ENCODE measurements at regions not wholly inside any gene's neighbourhood (a gene's known extent, or its start where the extent isn't known, plus 50 kb on each side); places are given as distances from the start of the nearest gene placed in this dataset.

DNA sequence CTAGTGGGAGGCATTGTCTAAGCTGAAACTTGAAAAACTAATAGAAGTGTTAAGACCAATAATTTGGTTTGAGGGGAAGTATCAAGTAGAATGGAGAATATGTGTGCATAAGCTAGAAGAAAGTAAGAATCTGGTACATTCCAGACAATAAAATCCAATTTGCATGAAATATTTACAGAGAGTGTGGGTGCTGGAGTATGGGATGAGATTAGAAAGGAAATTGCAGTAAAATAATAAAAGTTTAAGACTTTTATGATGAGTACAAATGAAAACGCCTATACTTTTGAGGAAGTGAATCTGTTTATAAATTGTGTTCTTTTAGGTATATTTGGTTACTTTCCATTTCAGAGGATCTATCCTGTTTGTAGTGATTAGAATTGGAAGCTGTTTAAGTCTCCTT is 165.4 kb upstream of the TNC start:
- H3K4me3 ChIP-seq (ENCODE audit: low read length): no peak overlapping the region
- H3K9me3 ChIP-seq (ENCODE audit: low read length): no peaks in the 10 kb centered on the region
- H3K27me3 ChIP-seq (ENCODE audit: insufficient read depth, low read length): no peaks in the 10 kb centered on the region
- no peak overlapping the region for H2AFZ ChIP-seq (ENCODE audit: low read depth, low read length)
- H3K4me1 ChIP-seq (ENCODE audit: insufficient read depth, low read length): no peaks in the 10 kb centered on the region
- no peaks in the 10 kb centered on the region for H3K36me3 ChIP-seq (ENCODE audit: insufficient read depth, low read length)

DNA sequence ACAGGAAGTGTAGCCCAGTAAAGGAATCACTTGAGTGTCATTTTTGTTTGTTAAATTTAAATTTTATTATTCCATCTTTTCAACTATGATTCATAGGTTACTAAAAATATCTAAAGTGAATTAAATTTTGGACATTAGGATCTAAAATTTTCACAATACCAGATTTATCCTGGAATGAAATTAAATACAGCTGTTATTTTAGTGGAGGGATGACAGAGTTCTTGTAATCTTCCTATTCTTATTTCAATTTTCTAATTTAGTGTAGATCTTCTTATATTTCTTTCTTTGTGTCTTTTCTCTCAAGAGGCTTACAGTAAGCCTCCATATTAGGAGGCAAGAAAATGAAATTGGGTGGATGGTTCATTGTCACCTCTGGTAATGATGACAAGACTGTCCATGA is 167.9 kb upstream of the TNC start:
- no peaks in the 10 kb centered on the region for H3K27me3 ChIP-seq (ENCODE audit: insufficient read depth, low read length)
- no peak overlapping the region for H2AFZ ChIP-seq (ENCODE audit: low read depth, low read length)
- H3K36me3 ChIP-seq (ENCODE audit: insufficient read depth, low read length): no peaks in the 10 kb centered on the region
- no peaks in the 10 kb centered on the region for H3K4me1 ChIP-seq (ENCODE audit: insufficient read depth, low read length)
- H3K4me3 ChIP-seq (ENCODE audit: low read length): no peak overlapping the region
- H3K9me3 ChIP-seq (ENCODE audit: low read length): no peaks in the 10 kb centered on the region

DNA sequence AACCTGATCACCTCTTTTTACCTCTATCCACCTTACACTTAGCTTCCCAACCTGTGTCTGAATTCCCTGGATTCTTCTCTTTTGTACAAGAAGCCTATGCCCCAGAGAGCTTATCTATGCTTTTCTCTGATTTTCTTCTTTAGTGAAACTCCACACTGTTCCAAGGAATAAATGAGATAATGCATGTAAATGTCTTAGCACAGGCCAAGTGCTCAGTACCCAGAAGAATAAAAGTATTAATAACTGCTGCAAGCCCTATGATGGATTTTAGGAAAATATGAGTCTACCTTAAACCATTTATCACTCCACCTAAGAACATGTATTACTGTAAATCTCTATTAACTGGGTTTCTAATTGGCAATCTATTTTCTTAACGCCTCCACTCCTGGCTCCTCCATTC is 168.5 kb upstream of the TNC start:
- Histone ChIP-seq H2AFZ (ENCODE audit: low read depth, low read length) (no peak overlapping the region), H3K36me3 (ENCODE audit: insufficient read depth, low read length) (no peaks in the 10 kb centered on the region), H3K27me3 (ENCODE audit: insufficient read depth, low read length) (no peaks in the 10 kb centered on the region), H3K4me1 (ENCODE audit: insufficient read depth, low read length) (peaks cover 1% of the 10 kb centered on the region), H3K9me3 (ENCODE audit: low read length) (no peaks in the 10 kb centered on the region), H3K4me3 (ENCODE audit: low read length) (no peak overlapping the region)

DNA sequence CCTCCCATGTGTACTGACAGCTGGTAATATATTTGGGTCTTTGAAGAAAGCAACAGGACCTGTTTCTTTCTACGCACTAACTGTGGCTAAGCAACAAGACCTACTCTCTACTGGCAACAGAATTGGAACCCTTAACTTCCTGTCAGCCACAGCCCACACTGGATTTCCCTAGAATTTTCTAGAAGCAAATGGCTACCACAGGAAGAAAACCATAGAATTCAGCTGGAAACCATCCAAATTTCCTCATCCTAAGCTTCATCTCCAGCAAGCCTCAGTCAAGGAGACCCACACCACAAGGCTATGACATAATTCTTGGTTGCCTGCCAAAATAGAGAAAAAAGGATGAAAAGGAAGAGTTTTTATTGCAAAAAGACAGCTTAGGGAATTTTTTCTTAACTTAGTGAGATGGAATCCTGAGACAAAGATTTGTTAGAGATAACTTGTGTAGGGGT is 171.8 kb upstream of the TNC start:
- H3K9me3 ChIP-seq (ENCODE audit: low read length): no peaks in the 10 kb centered on the region
- H3K4me1 ChIP-seq (ENCODE audit: insufficient read depth, low read length): peaks cover 14% of the 10 kb centered on the region
- no peaks in the 10 kb centered on the region for H3K36me3 ChIP-seq (ENCODE audit: insufficient read depth, low read length)
- H3K4me3 ChIP-seq (ENCODE audit: low read length): no peak overlapping the region
- no peaks in the 10 kb centered on the region for H3K27me3 ChIP-seq (ENCODE audit: insufficient read depth, low read length)
- no peak overlapping the region for H2AFZ ChIP-seq (ENCODE audit: low read depth, low read length)

DNA sequence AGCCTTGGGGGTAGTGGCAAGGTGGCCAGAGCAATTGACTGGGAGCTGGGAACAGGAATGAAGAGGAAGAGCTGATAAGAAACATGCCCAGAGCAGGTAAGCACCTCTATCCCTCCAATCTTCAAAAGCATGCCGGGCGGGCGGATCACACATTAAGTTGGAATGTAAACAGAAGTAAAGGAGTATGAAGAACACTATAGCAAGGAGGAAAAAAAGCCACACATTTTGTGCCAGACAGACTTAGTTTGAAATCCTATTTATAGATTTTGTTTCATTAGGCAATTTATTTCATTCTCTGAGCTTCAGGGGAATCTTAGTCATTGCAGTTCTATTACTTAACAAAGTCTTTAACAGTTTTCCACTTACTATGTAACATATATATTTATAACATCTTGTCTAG is 173.9 kb upstream of the TNC start:
- H3K9me3 ChIP-seq (ENCODE audit: low read length): no peaks in the 10 kb centered on the region
- H3K27me3 ChIP-seq (ENCODE audit: insufficient read depth, low read length): no peaks in the 10 kb centered on the region
- no peak overlapping the region for H2AFZ ChIP-seq (ENCODE audit: low read depth, low read length)
- peaks cover 14% of the 10 kb centered on the region for H3K4me1 ChIP-seq (ENCODE audit: insufficient read depth, low read length)
- H3K4me3 ChIP-seq (ENCODE audit: low read length): no peak overlapping the region
- H3K36me3 ChIP-seq (ENCODE audit: insufficient read depth, low read length): no peaks in the 10 kb centered on the region

DNA sequence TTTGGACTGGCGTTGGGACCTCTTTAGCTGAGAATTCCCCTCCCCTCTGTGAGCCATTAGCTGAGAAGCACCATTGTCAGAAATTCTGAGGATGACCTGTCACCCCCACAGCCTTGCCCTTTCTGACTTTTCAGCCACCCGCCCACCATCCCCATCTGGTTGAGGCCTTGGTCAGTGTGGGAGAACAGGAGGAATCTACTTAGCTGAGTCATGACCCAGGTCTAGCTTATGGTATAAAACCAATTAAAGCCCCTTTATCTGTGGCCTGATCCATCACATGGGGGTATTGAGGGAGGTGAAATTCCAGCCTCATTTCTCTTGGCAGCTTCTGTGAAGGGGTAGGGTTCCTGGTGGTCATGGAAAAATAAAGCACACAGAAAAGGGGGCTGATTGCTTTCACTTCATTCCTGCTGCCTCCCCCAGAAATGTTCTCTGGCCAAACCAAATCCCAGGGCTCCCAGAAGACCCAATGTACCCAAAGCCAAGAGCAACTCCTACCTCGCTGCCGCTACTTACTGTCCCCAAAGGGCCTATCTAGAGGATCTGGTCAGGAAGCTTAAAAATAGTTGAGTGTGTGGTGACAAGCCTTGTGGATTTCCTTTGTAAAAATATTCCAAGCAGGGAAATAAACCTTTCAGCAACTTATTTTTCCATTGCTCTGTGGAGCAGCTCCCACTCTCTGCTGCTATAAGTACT is 174.8 kb upstream of the TNC start:
- H3K4me3 ChIP-seq (ENCODE audit: low read length): no peak overlapping the region
- H2AFZ ChIP-seq (ENCODE audit: low read depth, low read length): no peak overlapping the region
- H3K27me3 ChIP-seq (ENCODE audit: insufficient read depth, low read length): no peaks in the 10 kb centered on the region
- H3K9me3 ChIP-seq (ENCODE audit: low read length): no peaks in the 10 kb centered on the region
- H3K4me1 ChIP-seq (ENCODE audit: insufficient read depth, low read length): peaks cover 14% of the 10 kb centered on the region
- H3K36me3 ChIP-seq (ENCODE audit: insufficient read depth, low read length): no peaks in the 10 kb centered on the region

DNA sequence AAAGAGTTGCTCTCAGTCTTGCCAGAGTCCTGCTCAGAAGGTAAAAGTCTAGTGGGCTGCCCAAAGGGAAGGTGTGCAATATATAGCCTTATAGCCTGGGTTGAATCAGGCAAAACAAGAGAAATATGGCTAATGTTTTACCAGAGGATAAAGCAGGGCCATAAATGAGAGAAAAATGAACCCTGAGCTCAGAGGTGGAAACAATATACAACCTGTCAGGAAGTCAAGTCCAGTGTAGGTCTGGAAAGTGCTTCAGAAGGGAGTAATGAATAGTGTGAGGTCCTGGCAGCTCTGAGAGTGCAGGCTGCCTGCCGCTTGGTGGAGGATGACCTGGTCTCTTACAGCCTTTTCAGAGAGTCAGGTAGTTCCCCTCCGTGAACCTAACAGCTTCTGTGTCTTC is 177.8 kb upstream of the TNC start:
- Histone ChIP-seq H3K4me1 (ENCODE audit: insufficient read depth, low read length) (peaks cover 14% of the 10 kb centered on the region), H3K27me3 (ENCODE audit: insufficient read depth, low read length) (no peaks in the 10 kb centered on the region), H3K36me3 (ENCODE audit: insufficient read depth, low read length) (no peaks in the 10 kb centered on the region), H2AFZ (ENCODE audit: low read depth, low read length) (no peak overlapping the region), H3K9me3 (ENCODE audit: low read length) (no peaks in the 10 kb centered on the region), H3K4me3 (ENCODE audit: low read length) (no peak overlapping the region)

DNA sequence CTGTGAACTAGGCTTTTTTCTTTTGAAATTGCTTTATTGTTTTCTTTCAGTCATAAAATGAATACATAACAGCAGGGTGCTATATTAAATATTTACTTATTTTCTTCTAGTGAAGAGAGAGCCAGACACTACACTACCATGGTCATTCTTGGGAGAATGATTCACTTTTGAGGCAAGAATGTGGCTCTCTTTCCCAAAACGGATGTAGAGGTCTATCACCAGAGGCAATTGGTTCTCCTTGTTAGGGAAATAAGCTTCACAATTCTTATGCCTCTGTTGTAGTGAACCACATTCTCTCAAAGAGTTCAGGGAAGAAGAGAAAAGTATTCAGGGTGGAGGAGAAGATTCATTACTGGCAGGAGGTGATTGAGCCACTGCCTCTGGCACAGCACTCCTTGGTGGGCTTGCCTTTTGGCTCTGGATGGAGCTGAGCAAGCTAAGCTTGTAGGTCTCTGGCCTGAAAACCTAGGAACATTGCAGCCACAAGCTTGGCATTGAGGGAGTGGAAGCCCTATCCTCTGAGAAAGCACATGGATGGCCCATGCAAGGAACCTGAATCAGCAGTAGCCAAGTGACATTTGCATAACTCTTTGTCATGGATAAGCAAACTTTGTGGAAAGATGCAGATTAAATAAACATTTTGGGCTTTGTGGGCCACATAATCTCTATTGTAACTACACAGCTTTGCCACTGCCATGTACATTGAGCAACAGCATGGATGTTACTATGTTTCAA is 179.0 kb upstream of the TNC start:
- H3K36me3 ChIP-seq (ENCODE audit: insufficient read depth, low read length): no peaks in the 10 kb centered on the region
- no peak overlapping the region for H2AFZ ChIP-seq (ENCODE audit: low read depth, low read length)
- peaks cover 8% of the 10 kb centered on the region for H3K4me1 ChIP-seq (ENCODE audit: insufficient read depth, low read length)
- no peak overlapping the region for H3K4me3 ChIP-seq (ENCODE audit: low read length)
- no peaks in the 10 kb centered on the region for H3K27me3 ChIP-seq (ENCODE audit: insufficient read depth, low read length)
- H3K9me3 ChIP-seq (ENCODE audit: low read length): no peaks in the 10 kb centered on the region

DNA sequence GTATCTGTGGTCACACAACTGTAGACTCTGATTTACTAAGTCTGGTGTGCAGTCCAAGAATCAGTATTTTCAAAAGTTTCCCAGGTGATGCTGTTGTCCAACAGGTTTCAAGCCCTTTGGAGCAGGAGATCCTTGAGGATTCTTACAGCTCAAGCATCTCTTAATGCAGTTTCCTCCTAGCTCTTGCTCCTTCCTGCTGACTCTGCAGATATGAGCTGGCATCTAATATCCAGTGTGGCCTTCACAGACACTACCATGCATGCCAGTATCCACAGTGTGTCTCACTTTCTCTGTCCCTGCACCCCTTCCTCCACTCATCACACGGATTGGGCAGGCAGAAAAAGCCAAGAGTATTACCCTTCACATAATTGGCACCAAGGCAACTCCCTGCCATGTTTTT is 182.2 kb upstream of the TNC start:
- H2AFZ ChIP-seq (ENCODE audit: low read depth, low read length): no peak overlapping the region
- H3K27me3 ChIP-seq (ENCODE audit: insufficient read depth, low read length): no peaks in the 10 kb centered on the region
- H3K4me1 ChIP-seq (ENCODE audit: insufficient read depth, low read length): no peaks in the 10 kb centered on the region
- no peaks in the 10 kb centered on the region for H3K9me3 ChIP-seq (ENCODE audit: low read length)
- no peaks in the 10 kb centered on the region for H3K36me3 ChIP-seq (ENCODE audit: insufficient read depth, low read length)
- no peak overlapping the region for H3K4me3 ChIP-seq (ENCODE audit: low read length)

DNA sequence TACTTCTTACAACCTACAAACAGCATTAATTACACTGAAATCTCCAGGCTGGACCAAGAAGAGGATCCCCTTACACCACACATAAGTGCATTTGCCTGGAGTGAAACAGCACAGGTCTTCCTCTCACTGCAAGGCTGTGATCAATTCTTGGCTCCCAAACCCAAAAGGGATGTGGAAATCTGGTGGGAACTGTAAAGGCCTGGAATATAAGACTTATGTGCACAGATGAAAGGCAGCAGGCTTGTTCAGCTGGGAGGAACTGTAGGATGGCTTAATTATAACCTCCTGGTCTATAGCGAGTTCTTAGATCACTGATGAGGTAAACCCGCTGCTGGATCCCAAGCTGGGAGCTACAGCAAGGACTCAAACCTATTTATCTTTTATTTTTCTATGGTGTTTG is 182.9 kb upstream of the TNC start:
- Histone ChIP-seq H3K36me3 (ENCODE audit: insufficient read depth, low read length) (no peaks in the 10 kb centered on the region), H3K9me3 (ENCODE audit: low read length) (no peaks in the 10 kb centered on the region), H2AFZ (ENCODE audit: low read depth, low read length) (no peak overlapping the region), H3K4me3 (ENCODE audit: low read length) (no peak overlapping the region), H3K4me1 (ENCODE audit: insufficient read depth, low read length) (no peaks in the 10 kb centered on the region), H3K27me3 (ENCODE audit: insufficient read depth, low read length) (no peaks in the 10 kb centered on the region)

DNA sequence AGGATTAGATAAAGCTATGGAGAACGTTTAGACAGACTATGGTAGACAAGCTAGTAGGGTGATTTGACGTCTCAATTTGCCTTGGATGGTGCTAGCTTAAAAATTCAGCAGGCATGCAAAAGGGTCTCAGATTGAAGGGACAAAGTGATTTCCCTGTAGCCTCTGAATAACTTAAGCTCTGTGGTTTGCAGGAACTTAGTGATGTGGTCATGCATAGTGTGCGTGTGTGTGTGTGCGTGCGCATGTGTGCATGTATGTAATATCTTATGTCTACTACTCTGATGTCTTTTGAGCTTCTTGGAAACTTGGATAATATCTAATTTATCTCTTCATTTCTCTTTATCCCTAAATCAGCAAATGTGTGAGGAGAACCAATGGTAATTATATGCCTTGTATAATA is 183.6 kb upstream of the TNC start:
- no peaks in the 10 kb centered on the region for H3K36me3 ChIP-seq (ENCODE audit: insufficient read depth, low read length)
- no peaks in the 10 kb centered on the region for H3K9me3 ChIP-seq (ENCODE audit: low read length)
- no peaks in the 10 kb centered on the region for H3K27me3 ChIP-seq (ENCODE audit: insufficient read depth, low read length)

DNA sequence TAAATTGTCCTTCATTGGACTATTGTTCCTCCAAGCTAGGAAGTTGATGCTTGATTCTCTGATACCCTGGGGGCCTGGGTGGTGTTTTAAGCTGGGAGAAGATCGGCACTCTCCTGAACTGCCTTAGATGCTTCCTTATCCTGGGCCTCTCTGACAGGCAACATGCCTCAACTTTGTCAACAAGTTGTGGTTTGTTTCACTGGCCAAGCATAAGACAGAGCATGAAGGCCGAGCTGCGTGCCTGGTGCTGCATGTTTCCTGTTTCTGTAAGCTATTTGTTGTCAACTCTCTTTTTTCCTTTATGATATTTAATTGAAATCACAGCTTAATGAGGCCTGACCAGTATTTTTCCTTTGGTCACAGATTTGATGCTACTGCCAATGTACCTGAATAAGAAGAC is 187.6 kb upstream of the TNC start:
- H2AFZ ChIP-seq (ENCODE audit: low read depth, low read length): no peak overlapping the region
- no peaks in the 10 kb centered on the region for H3K4me1 ChIP-seq (ENCODE audit: insufficient read depth, low read length)
- no peaks in the 10 kb centered on the region for H3K9me3 ChIP-seq (ENCODE audit: low read length)

More for the DNA sequence above, 183.6 kb upstream of the TNC start:
- Histone ChIP-seq H2AFZ (ENCODE audit: low read depth, low read length) (no peak overlapping the region), H3K4me1 (ENCODE audit: insufficient read depth, low read length) (no peaks in the 10 kb centered on the region), H3K4me3 (ENCODE audit: low read length) (no peak overlapping the region)

DNA sequence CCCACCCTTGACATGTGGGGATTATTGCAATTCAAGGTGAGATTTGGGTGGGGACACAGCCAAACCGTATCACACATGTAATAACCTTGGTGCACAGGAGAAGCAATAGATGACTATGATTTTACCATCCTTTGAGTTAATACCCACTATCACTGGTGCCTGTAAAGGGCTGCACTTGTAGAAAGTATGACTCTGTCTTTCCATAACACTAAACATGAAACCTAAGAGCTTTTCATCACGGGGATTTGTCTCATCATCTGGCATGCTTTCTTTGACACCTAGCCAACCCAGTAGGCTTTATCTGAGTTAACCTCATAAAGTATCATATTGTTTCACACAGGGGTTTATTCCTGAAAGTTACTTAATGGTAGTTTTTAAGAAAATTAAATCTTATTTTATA is 188.9 kb upstream of the TNC start:
- Histone ChIP-seq H3K36me3 (ENCODE audit: insufficient read depth, low read length) (no peaks in the 10 kb centered on the region), H3K9me3 (ENCODE audit: low read length) (no peaks in the 10 kb centered on the region), H3K4me1 (ENCODE audit: insufficient read depth, low read length) (no peaks in the 10 kb centered on the region), H2AFZ (ENCODE audit: low read depth, low read length) (no peak overlapping the region), H3K27me3 (ENCODE audit: insufficient read depth, low read length) (no peaks in the 10 kb centered on the region), H3K4me3 (ENCODE audit: low read length) (no peak overlapping the region)

More for the DNA sequence above, 187.6 kb upstream of the TNC start:
- Histone ChIP-seq H3K4me3 (ENCODE audit: low read length) (no peak overlapping the region), H3K36me3 (ENCODE audit: insufficient read depth, low read length) (no peaks in the 10 kb centered on the region), H3K27me3 (ENCODE audit: insufficient read depth, low read length) (no peaks in the 10 kb centered on the region)

DNA sequence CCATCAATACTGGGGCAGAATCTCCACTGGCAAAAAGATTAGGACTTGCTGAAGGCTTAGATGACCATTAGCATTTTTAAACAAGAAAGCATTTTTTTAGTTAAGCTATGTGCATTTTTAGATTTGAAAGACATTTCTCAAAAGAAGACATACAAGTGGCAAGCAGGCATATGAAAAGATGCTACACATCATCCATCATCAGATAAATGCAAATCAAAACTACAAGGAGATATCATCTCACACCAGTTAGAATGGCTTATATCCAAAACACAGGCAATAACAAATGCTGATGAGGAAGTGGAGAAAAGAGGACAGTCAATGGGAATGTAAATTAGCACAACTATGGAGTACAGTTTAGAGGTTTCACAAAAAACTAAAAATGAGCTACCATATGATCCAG is 195.6 kb upstream of the TNC start:
- no peaks in the 10 kb centered on the region for H3K36me3 ChIP-seq (ENCODE audit: insufficient read depth, low read length)
- H3K4me3 ChIP-seq (ENCODE audit: low read length): no peak overlapping the region
- no peaks in the 10 kb centered on the region for H3K4me1 ChIP-seq (ENCODE audit: insufficient read depth, low read length)
- H3K27me3 ChIP-seq (ENCODE audit: insufficient read depth, low read length): no peaks in the 10 kb centered on the region
- no peaks in the 10 kb centered on the region for H3K9me3 ChIP-seq (ENCODE audit: low read length)
- H2AFZ ChIP-seq (ENCODE audit: low read depth, low read length): no peak overlapping the region

All from neuron (in vitro differentiated cells).